MM.1S (cell line): ENCODE measurements at regions not wholly inside any gene's neighbourhood (a gene's known extent, or its start where the extent isn't known, plus 50 kb on each side); places are given as distances from the start of the nearest gene placed in this dataset.

Experiments
- CTCF ChIP-seq: fragments of 300-600 bp; sonication (generic); IDR thresholded peaks from 2 replicates; pipeline ENCODE4 v1.5.1; 2016; ENCODE audit warnings: antibody characterized with exemption, low read length, mixed read lengths
- EZH2phosphoT487 ChIP-seq: fragments of 300-600 bp; sonication (generic); IDR thresholded peaks from 2 replicates; pipeline ENCODE4 v1.6.1; 2018; ENCODE audit warnings: antibody characterized with exemption, low read length

GRCh38 chr15:98142572-98142971 lies 182.1 kb downstream of the ARRDC4 start:
- TF ChIP-seq CTCF = no peak
- no peak for TF ChIP-seq EZH2phosphoT487
